ENCODE measurements at regions not wholly inside any gene's neighbourhood (a gene's known extent, or its start where the extent isn't known, plus 50 kb on each side); places are given as distances from the start of the nearest gene placed in this dataset.

- no peak for DNase-seq
These were observed 50.3 kb downstream of the BMAL2 start for GRCh38 chr12:27382924-27383323.

- DNase-seq = peak; percentile 35
These were observed 51.0 kb downstream of the BMAL2 start for GRCh38 chr12:27383429-27384260.

- no peak for DNase-seq
These were observed 51.6 kb downstream of the BMAL2 start for GRCh38 chr12:27384261-27384590.

GRCh38 chr12:27385766-27386564 lies 53.3 kb downstream of the BMAL2 start:
- DNase-seq = no peak

GRCh38 chr12:27387473-27387872 lies 54.8 kb downstream of the BMAL2 start:
- no peak for DNase-seq

- DNase-seq = no peak
These were observed 56.0 kb downstream of the BMAL2 start for GRCh38 chr12:27388650-27389049.

GRCh38 chr12:27394676-27395075 lies 51.9 kb upstream of the SMCO2 start:
- no peak for DNase-seq

- DNase-seq = no peak
These were observed 50.2 kb upstream of the SMCO2 start for GRCh38 chr12:27396216-27396815.

Measured in activated CD4-positive, alpha-beta T cell treated with anti-CD3 and anti-CD28 coated beads for 1 hour (primary cell).